ENCODE measurements at regions not wholly inside any gene's neighbourhood (a gene's known extent, or its start where the extent isn't known, plus 50 kb on each side); places are given as distances from the start of the nearest gene placed in this dataset.

DNA sequence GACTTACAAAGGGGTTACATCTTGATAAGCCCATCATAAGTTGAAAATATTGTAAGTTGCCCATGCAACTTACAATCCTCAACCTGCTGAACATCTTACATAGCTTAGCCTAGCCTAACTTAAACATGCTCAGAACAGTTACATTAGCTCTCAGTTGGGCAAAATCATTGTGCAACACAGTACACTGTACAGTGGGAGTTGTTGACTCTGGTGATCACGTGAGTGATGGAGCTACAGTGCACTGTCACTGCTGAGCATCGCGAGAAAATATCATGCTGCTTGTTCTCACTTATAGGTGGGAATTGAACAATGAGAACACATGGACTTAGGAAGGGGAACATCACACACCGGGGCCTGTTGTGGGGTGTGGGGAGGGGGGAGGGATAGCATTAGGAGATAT, 214.9 kb upstream of the ZMIZ1 start:
- 96% methylated on average over 3 of the region's 4 CpGs for WGBS (ENCODE audit: insufficient coverage)
- Mint-ChIP-seq H3K4me3 (no peak overlapping the region), H3K4me1 (no peaks in the 10 kb centered on the region), H3K27ac (no peak overlapping the region), H3K9me3 (ENCODE audit: insufficient read depth) (no peaks in the 10 kb centered on the region), H3K27me3 (peaks cover 22% of the 10 kb centered on the region)
- Histone ChIP-seq H3K79me2 (ENCODE audit: control insufficient read depth, insufficient read depth, low read length) (no peaks in the 10 kb centered on the region), H3K4me3 (ENCODE audit: control extremely low read depth in 1 of 5, extremely low read depth in 1 of 5, insufficient read depth in 1 of 5, low read depth in 2 of 5, low read length in 4 of 5) (no peak overlapping the region), H3K4me2 (replicated peaks; ENCODE audit: low read depth, low read length, poor library complexity, severe bottlenecking) (no peak overlapping the region), H4K20me1 (ENCODE audit: control insufficient read depth, insufficient read depth, low read length, poor library complexity, severe bottlenecking) (no peaks in the 10 kb centered on the region), H3K4me1 (ENCODE audit: control insufficient read depth in 2 of 2, insufficient read depth in 2 of 2, low read length in 2 of 2) (no peaks in the 10 kb centered on the region), H2AFZ (ENCODE audit: insufficient read depth, low read depth, low read length, poor library complexity, severe bottlenecking) (no peak overlapping the region), H3K9ac (ENCODE audit: low read length) (no peak overlapping the region), H3K36me3 (replicated peaks in 1 of 2; ENCODE audit: control extremely low read depth in 1 of 2, control insufficient read depth in 1 of 2, extremely low read depth in 1 of 2, insufficient read depth in 2 of 2, low read length in 1 of 2) (no peaks in the 10 kb centered on the region), H3K27me3 (replicated peaks in 1 of 4; ENCODE audit: control extremely low read depth in 1 of 4, control insufficient read depth in 3 of 4, insufficient read depth in 4 of 4, low read length in 3 of 4) (no peaks in the 10 kb centered on the region), H3K27ac (ENCODE audit: low read length in 2 of 2) (no peak overlapping the region), H3K9me3 (ENCODE audit: control extremely low read depth in 1 of 3, control insufficient read depth in 2 of 3, insufficient read depth in 1 of 3, low read length in 2 of 3) (no peaks in the 10 kb centered on the region)
- ATAC-seq (ENCODE audit: low read depth) (no peak), DNase-seq (no peak)
- intact Hi-C loops (cut with micrococcal nuclease): no loop called here
- POLR2A ChIA-PET: no interaction called here
- CTCF ChIA-PET: no interaction called here
- TF ChIP-seq, protein P1, sequence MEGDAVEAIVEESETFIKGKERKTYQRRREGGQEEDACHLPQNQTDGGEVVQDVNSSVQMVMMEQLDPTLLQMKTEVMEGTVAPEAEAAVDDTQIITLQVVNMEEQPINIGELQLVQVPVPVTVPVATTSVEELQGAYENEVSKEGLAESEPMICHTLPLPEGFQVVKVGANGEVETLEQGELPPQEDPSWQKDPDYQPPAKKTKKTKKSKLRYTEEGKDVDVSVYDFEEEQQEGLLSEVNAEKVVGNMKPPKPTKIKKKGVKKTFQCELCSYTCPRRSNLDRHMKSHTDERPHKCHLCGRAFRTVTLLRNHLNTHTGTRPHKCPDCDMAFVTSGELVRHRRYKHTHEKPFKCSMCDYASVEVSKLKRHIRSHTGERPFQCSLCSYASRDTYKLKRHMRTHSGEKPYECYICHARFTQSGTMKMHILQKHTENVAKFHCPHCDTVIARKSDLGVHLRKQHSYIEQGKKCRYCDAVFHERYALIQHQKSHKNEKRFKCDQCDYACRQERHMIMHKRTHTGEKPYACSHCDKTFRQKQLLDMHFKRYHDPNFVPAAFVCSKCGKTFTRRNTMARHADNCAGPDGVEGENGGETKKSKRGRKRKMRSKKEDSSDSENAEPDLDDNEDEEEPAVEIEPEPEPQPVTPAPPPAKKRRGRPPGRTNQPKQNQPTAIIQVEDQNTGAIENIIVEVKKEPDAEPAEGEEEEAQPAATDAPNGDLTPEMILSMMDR (IDR thresholded peaks at IDR 0.05): no peak
- TF ChIP-seq EZH2 (IDR thresholded peaks at IDR 0.05; ENCODE audit: borderline replicate concordance, insufficient read depth, low read depth, low read length, poor library complexity, severe bottlenecking): no peak

DNA sequence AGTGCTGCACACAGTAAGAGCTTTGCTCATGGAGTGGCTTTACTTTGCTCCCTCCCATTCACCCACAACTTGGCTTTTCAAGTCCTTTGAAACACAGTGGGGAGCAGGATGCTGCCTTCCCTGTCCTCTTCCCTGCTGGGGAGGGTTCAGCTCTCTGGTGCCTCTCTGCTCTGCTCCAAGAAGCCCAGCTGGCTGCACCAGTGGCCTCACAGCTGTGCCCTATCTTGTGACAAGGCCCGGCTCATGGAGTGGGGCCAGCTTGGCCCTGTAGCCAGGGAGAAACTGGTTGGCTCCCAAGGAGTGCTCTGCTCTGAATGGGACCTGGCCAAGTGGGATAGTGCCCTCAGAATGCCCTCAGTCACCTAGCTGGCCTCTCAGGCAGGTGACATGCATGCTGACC, 212.3 kb upstream of the ZMIZ1 start:
- ChIA-PET CTCF (no interaction called here), POLR2A (no interaction called here)
- Mint-ChIP-seq H3K9me3 (ENCODE audit: insufficient read depth) (no peaks in the 10 kb centered on the region), H3K4me3 (no peak overlapping the region), H3K4me1 (no peaks in the 10 kb centered on the region), H3K27ac (no peak overlapping the region), H3K27me3 (peaks cover 30% of the 10 kb centered on the region)
- H3K27me3 ChIP-seq (replicated peaks in 1 of 4; ENCODE audit: control extremely low read depth in 1 of 4, control insufficient read depth in 3 of 4, insufficient read depth in 4 of 4, low read length in 3 of 4): peaks cover 0 to 3% (median 0%) of the 10 kb centered on the region in 4 experiments
- no peak overlapping the region for H3K9ac ChIP-seq (ENCODE audit: low read length)
- no peaks in the 10 kb centered on the region for H3K79me2 ChIP-seq (ENCODE audit: control insufficient read depth, insufficient read depth, low read length)
- TF ChIP-seq, protein P1 (IDR thresholded peaks at IDR 0.05): no peak
- TF ChIP-seq EZH2 (IDR thresholded peaks at IDR 0.05; ENCODE audit: borderline replicate concordance, insufficient read depth, low read depth, low read length, poor library complexity, severe bottlenecking): no peak
- H4K20me1 ChIP-seq (ENCODE audit: control insufficient read depth, insufficient read depth, low read length, poor library complexity, severe bottlenecking): no peaks in the 10 kb centered on the region
- no peak overlapping the region for H2AFZ ChIP-seq (ENCODE audit: insufficient read depth, low read depth, low read length, poor library complexity, severe bottlenecking)
- H3K4me2 ChIP-seq (replicated peaks; ENCODE audit: low read depth, low read length, poor library complexity, severe bottlenecking): no peak overlapping the region
- WGBS (ENCODE audit: insufficient coverage): 81% methylated on average over 1 of the region's 1 CpG
- no peaks in the 10 kb centered on the region for H3K9me3 ChIP-seq (ENCODE audit: control extremely low read depth in 1 of 3, control insufficient read depth in 2 of 3, insufficient read depth in 1 of 3, low read length in 2 of 3)
- no peaks in the 10 kb centered on the region for H3K4me1 ChIP-seq (ENCODE audit: control insufficient read depth in 2 of 2, insufficient read depth in 2 of 2, low read length in 2 of 2)
- DNase-seq: no peak
- H3K27ac ChIP-seq (ENCODE audit: low read length in 2 of 2): no peak overlapping the region
- no peak for ATAC-seq (ENCODE audit: low read depth)
- H3K4me3 ChIP-seq (ENCODE audit: control extremely low read depth in 1 of 5, extremely low read depth in 1 of 5, insufficient read depth in 1 of 5, low read depth in 2 of 5, low read length in 4 of 5): no peak overlapping the region
- intact Hi-C loops (cut with micrococcal nuclease): no loop called here
- H3K36me3 ChIP-seq (replicated peaks in 1 of 2; ENCODE audit: control extremely low read depth in 1 of 2, control insufficient read depth in 1 of 2, extremely low read depth in 1 of 2, insufficient read depth in 2 of 2, low read length in 1 of 2): no peaks in the 10 kb centered on the region
